ENCODE measurements at regions not wholly inside any gene's neighbourhood (a gene's known extent, or its start where the extent isn't known, plus 50 kb on each side); places are given as distances from the start of the nearest gene placed in this dataset.
"Not testable (repeated sequence)": the region's sequence is repeated elsewhere in the genome, so short reads cannot be mapped to it uniquely, and the experiment has no call there.

DNA sequence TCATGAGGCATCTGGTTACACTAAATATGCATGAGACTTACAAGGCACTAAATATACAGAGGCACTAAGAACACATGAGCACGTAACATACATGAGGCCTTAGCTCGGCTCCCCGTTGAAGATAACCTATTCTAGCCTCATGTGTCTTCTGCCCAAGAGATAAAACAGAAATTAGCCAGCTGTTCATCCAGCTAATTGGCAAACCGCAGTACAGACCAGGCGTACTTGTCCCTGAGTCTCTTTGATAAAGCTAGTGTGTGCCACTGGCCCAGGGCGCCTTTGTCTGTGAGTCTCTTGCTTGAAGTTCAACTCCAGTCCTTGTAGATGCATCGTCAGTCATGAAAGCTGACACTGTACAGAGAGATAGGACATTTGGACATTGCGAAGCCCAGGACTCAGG lies 121.9 kb upstream of the SPATA12 start:
- no peaks in the 10 kb centered on the region for H3K79me2 ChIP-seq (ENCODE audit: insufficient read depth, low read length)
- DNase-seq = no peak
- no peak overlapping the region for H3K4me2 ChIP-seq (ENCODE audit: insufficient read depth, low read length)
- H3K9ac ChIP-seq (ENCODE audit: low read depth, low read length) = no peak overlapping the region
- no peak overlapping the region for H3K27ac ChIP-seq (ENCODE audit: low read length)
- no peak for ATAC-seq (ENCODE audit: insufficient read depth, low read depth)
- H4K20me1 ChIP-seq (ENCODE audit: insufficient read depth, low read length) = no peaks in the 10 kb centered on the region
- no peaks in the 10 kb centered on the region for H3K36me3 ChIP-seq (ENCODE audit: insufficient read depth, low read length)
- no peaks in the 10 kb centered on the region for H3K27me3 ChIP-seq (ENCODE audit: insufficient read depth, low read length, poor library complexity)
- H3K4me1 ChIP-seq (ENCODE audit: insufficient read depth, low read length) = peaks cover 33% of the 10 kb centered on the region
- H2AFZ ChIP-seq (ENCODE audit: low read depth, low read length) = no peak overlapping the region
- TF ChIP-seq, protein P1, sequence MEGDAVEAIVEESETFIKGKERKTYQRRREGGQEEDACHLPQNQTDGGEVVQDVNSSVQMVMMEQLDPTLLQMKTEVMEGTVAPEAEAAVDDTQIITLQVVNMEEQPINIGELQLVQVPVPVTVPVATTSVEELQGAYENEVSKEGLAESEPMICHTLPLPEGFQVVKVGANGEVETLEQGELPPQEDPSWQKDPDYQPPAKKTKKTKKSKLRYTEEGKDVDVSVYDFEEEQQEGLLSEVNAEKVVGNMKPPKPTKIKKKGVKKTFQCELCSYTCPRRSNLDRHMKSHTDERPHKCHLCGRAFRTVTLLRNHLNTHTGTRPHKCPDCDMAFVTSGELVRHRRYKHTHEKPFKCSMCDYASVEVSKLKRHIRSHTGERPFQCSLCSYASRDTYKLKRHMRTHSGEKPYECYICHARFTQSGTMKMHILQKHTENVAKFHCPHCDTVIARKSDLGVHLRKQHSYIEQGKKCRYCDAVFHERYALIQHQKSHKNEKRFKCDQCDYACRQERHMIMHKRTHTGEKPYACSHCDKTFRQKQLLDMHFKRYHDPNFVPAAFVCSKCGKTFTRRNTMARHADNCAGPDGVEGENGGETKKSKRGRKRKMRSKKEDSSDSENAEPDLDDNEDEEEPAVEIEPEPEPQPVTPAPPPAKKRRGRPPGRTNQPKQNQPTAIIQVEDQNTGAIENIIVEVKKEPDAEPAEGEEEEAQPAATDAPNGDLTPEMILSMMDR (IDR thresholded peaks at IDR 0.05; ENCODE audit: borderline replicate concordance, extremely low read depth, low read length, poor library complexity, severe bottlenecking) = no peak
- no peak for TF ChIP-seq EZH2 (IDR thresholded peaks at IDR 0.05; ENCODE audit: borderline replicate concordance, low read depth, low read length, severe bottlenecking)
- peaks cover 4% of the 10 kb centered on the region for H3K9me3 ChIP-seq (ENCODE audit: insufficient read depth, low read length, severe bottlenecking)
- no peak overlapping the region for H3K4me3 ChIP-seq (ENCODE audit: low read depth in 1 of 2, low read length in 2 of 2)

DNA sequence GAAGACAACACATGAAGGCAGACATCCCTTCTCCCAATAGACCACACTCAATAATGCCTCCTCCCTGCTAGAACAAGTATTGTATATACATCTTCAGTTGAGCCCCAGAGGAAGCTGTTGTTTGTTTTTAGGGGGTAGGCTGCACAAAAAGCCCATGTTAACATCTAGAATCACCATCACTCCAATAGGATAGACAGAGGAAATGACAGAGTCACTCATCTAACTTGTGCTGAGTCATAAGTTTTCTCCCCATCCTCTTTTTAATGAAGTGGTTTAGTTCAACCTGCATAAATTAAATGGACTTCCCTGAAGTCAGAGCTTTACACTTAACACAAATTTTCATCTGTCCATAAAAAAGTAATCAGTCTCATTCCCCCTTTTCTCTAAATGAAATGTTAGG lies 122.9 kb upstream of the SPATA12 start:
- no peak for ATAC-seq (ENCODE audit: insufficient read depth, low read depth)
- Histone ChIP-seq H3K4me2 (ENCODE audit: insufficient read depth, low read length) (no peak overlapping the region), H4K20me1 (ENCODE audit: insufficient read depth, low read length) (no peaks in the 10 kb centered on the region), H3K9me3 (ENCODE audit: insufficient read depth, low read length, severe bottlenecking) (peaks cover 4% of the 10 kb centered on the region), H3K27me3 (ENCODE audit: insufficient read depth, low read length, poor library complexity) (no peaks in the 10 kb centered on the region), H3K9ac (ENCODE audit: low read depth, low read length) (no peak overlapping the region), H3K4me3 (ENCODE audit: low read depth in 1 of 2, low read length in 2 of 2) (no peak overlapping the region), H3K79me2 (ENCODE audit: insufficient read depth, low read length) (no peaks in the 10 kb centered on the region), H3K27ac (ENCODE audit: low read length) (no peak overlapping the region), H3K36me3 (ENCODE audit: insufficient read depth, low read length) (no peaks in the 10 kb centered on the region), H2AFZ (ENCODE audit: low read depth, low read length) (no peak overlapping the region), H3K4me1 (ENCODE audit: insufficient read depth, low read length) (peaks cover 30% of the 10 kb centered on the region)
- TF ChIP-seq, protein P1 (IDR thresholded peaks at IDR 0.05; ENCODE audit: borderline replicate concordance, extremely low read depth, low read length, poor library complexity, severe bottlenecking) = no peak
- no peak for TF ChIP-seq EZH2 (IDR thresholded peaks at IDR 0.05; ENCODE audit: borderline replicate concordance, low read depth, low read length, severe bottlenecking)
- DNase-seq = no peak

DNA sequence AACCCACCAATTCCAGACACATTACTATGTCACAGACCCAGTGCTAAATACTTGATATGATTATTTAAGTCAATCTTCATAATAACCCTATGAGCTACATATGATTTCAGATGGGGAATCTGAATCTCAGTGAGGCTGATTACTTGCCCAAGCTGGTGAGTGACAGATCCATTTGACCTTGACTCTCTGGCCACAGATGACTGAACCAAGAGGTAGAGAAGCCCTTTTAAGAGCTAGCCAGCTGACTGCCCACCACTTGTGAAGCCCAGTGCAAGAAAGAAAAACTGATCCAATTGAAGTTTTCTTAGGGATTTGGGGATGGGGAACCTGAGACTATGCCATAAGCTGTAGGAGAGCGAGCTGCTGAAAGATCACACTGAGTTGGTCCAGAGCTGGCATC lies 124.7 kb upstream of the SPATA12 start:
- Histone ChIP-seq H3K9ac (ENCODE audit: low read depth, low read length) (no peak overlapping the region), H3K4me3 (ENCODE audit: low read depth in 1 of 2, low read length in 2 of 2) (no peak overlapping the region), H3K27me3 (ENCODE audit: insufficient read depth, low read length, poor library complexity) (no peaks in the 10 kb centered on the region), H4K20me1 (ENCODE audit: insufficient read depth, low read length) (no peaks in the 10 kb centered on the region), H2AFZ (ENCODE audit: low read depth, low read length) (no peak overlapping the region), H3K36me3 (ENCODE audit: insufficient read depth, low read length) (no peaks in the 10 kb centered on the region), H3K27ac (ENCODE audit: low read length) (no peak overlapping the region), H3K79me2 (ENCODE audit: insufficient read depth, low read length) (no peaks in the 10 kb centered on the region), H3K9me3 (ENCODE audit: insufficient read depth, low read length, severe bottlenecking) (peaks cover 4% of the 10 kb centered on the region), H3K4me2 (ENCODE audit: insufficient read depth, low read length) (no peak overlapping the region), H3K4me1 (ENCODE audit: insufficient read depth, low read length) (peaks cover 13% of the 10 kb centered on the region)
- DNase-seq (no peak), ATAC-seq (ENCODE audit: insufficient read depth, low read depth) (no peak)
- no peak for TF ChIP-seq EZH2 (IDR thresholded peaks at IDR 0.05; ENCODE audit: borderline replicate concordance, low read depth, low read length, severe bottlenecking)
- TF ChIP-seq, protein P1 (IDR thresholded peaks at IDR 0.05; ENCODE audit: borderline replicate concordance, extremely low read depth, low read length, poor library complexity, severe bottlenecking) = no peak

DNA sequence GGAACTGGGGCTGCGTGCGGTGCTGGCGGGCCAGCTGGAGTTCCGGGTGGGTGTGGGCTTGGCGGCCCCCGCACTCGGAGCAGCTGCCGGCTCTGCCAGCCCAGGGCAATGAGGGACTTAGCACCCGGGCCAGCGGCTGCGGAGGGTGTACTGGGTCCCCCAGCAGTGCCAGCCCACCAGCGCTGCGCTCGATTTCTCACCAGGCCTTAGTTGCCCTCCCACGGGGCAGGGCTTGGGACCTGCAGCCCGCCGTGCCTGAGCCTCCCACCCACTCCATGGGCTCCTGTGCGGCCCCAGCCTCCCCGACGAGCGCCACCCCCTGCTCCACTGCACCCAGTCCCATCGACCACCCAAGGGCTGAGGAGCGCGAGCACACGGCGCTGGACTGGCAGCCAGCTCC lies 126.0 kb upstream of the SPATA12 start:
- H2AFZ ChIP-seq (ENCODE audit: low read depth, low read length); H3K27me3 ChIP-seq (ENCODE audit: insufficient read depth, low read length, poor library complexity); H3K4me1 ChIP-seq (ENCODE audit: insufficient read depth, low read length); H4K20me1 ChIP-seq (ENCODE audit: insufficient read depth, low read length); ATAC-seq (ENCODE audit: insufficient read depth, low read depth); H3K4me2 ChIP-seq (ENCODE audit: insufficient read depth, low read length); H3K36me3 ChIP-seq (ENCODE audit: insufficient read depth, low read length); H3K9me3 ChIP-seq (ENCODE audit: insufficient read depth, low read length, severe bottlenecking); H3K79me2 ChIP-seq (ENCODE audit: insufficient read depth, low read length); DNase-seq; H3K27ac ChIP-seq (ENCODE audit: low read length); H3K4me3 ChIP-seq (ENCODE audit: low read depth in 1 of 2, low read length in 2 of 2); H3K9ac ChIP-seq (ENCODE audit: low read depth, low read length): not testable (repeated sequence)
